ENCODE measurements at regions not wholly inside any gene's neighbourhood (a gene's known extent, or its start where the extent isn't known, plus 50 kb on each side); places are given as distances from the start of the nearest gene placed in this dataset.
"Not testable (repeated sequence)": the region's sequence is repeated elsewhere in the genome, so short reads cannot be mapped to it uniquely, and the experiment has no call there.

GRCh38 chr9:97248252-97248651, 59.2 kb upstream of the CCDC180 start:
- DNase-seq (ENCODE audit: low read depth in 2 of 2): peak in 1 of 2 donors; percentile 2

DNA sequence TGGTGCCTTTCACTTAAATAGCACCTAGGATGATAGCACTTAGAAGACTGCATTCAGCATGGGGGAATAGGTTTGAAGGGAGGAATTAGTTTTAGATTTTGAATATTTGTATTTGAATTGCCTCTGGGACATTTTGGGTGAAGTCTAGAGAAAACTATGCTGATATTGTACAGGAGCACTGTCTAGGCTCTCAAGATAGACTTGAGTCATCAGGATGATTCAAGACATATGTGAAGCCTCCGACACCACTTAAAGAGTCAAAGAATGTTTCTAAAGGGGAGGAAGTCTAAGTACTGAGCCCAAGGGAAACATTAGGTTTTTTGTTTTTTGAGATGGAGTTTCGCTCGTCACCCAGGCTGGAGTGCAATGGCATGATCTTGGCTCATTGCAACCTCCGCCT, 63.9 kb upstream of the CCDC180 start:
- DNase-seq (ENCODE audit: low read depth in 2 of 2): no peak

DNA sequence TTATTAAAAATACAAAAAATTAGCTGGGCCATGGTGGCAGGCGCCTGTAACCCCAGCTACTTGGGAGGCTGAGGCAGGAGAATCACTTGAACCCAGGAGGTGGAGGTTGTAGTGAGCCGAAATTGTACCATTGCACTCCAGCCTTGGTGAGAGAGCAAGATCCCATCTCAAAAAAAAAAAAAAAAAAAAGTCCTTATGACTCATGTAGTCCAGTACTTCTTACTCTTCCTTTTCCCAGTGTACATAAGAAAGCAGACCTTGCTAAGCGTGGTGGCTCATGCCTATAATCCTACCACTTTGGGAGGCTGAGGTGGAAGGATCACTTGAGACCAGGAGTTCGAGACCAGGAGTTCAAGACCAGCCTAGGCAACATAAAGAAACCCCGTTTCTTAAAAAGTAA, 66.0 kb upstream of the CCDC180 start:
- DNase-seq (ENCODE audit: low read depth in 2 of 2): peak in 1 of 2 donors; percentile 5

GRCh38 chr9:97237951-97238889, 69.2 kb upstream of the CCDC180 start:
- DNase-seq (ENCODE audit: low read depth in 2 of 2): peak; percentile 67 to 84

GRCh38 chr9:97237311-97237786, 70.1 kb upstream of the CCDC180 start:
- DNase-seq (ENCODE audit: low read depth in 2 of 2): peak in 1 of 2 donors; percentile 17

DNA sequence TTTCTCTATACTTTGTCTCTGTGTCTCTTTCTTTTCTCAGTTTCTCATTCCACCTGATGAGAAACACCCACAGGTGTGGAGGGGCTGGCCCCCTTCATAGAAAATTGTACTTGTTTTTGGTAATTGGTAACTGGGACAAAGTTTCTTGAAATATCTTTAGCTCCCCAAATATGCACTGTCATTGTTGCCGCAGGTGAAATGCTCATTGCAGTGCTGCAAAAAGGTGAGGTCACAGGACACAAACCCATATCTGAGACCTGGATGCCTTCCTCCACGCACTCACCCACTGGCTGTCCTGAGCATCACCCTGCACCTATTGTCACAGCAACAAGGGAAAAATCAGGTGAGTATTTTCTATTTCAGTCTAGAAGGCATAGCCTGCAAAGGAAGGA, 74.5 kb upstream of the CCDC180 start:
- DNase-seq (ENCODE audit: low read depth in 2 of 2): not testable (repeated sequence)

DNA sequence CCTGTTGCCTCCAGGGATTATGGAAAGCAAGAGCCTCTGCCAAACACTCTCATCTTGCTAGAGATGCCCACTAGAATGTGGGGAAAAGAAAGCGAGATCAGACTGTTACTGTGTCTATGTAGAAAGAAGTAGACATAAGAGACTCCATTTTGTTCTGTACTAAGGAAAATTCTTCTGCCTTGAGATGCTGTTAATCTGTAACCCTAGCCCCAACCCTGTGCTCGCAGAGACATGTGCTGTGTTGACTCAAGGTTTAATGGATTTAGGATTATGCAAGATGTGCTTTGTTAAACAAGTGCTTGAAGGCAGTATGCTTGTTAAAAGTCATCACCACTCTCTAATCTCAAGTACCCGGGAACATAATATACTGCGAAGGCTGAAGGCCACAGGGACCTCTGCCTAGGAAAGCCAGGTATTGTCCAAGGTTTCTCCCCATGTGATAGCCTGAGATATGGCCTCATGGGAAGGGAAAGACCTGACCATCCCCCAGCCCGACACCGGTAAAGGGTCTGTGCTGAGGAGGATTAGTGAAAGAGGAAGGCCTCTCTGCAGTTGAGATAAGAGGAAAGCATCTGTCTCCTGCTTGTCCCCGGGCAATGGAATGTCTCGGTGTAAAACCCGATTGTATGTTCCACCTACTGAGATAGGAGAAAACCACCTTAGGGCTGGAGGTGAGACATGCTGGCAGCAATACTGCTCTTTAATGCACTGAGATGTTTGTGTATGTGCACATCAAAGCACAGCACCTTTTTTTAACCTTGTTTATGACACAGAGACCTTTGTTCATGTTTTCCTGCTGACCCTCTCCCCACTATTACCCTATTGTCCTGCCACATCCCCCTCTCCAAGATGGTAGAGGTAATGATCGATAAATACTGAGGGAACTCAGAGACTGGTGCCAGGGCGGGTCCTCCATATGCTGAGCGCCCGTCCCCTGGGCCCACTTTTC, 75.1 kb upstream of the CCDC180 start:
- DNase-seq (ENCODE audit: low read depth in 2 of 2): not testable (repeated sequence)

DNA sequence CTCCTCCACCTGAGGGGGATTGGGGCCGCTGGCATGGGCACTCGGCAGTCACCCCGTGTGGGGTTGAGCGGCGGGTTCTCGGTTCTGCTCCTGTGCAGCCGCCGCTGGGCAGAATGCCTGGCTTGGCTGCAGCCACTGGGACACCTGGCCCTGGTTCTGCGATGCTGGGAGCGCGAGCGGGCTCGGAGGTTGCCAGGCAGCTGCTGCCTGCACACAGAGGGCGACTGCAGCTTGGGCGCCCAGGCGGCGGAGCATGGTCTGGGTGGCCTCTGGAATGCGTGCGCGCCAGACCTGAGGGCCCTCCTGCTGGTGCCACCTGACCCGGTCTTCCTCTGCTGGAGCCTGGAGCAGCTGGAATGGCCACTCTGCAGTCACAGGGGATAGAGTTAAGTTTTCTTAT, 85.1 kb upstream of the CCDC180 start:
- not testable (repeated sequence) for DNase-seq (ENCODE audit: low read depth in 2 of 2)

- peak; percentile 63 to 79 for DNase-seq (ENCODE audit: low read depth in 2 of 2)
Measured at GRCh38 chr9:97221478-97222355, 85.7 kb upstream of the CCDC180 start.

DNA sequence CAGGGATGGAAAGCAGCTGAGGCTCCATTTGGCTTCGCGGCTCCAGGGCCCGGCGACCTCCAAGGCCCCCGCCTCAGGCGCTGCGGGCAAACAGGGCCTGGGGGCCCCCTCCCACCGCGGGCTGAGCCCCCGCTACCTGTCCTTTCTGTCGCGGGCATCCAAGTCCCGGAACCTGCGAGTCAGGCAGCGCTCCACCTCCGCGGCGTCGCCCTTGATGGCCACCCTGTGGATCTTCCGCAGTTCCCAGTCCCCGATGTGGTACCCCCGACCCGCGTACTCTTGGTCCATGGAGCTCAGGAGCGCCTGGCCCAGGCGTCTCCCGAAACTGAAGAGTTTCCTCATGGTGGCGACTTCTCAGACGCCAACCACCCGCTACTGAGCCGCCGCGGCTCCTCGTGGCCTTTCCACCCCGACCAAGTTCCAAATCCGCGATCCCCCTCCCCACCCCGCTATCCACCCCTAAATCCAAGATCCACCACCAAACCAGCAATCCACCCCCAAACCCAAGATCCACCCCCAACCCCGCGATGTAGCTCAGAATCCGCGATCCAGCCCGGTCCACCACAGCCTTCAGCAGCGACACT, 86.5 kb upstream of the CCDC180 start:
- no peak for DNase-seq (ENCODE audit: low read depth in 2 of 2)

DNA sequence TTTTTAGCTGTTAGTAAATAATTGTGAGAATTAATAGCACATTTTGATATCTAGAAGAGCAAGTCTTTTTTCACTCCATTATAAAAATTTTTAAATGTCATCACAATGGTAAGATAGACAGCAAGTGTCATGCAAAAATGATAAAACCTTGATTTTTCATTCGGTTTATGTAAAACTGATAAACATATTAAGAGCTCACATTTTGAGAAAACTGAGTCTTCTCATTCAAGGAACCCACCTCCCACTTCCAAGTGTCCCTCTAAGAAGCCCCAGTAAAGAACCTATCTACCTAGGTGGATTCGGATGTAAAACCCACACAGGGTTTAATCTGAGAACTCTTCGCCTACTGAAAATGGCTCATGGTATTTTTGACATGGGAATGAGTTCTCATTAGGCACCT, 87.1 kb upstream of the CCDC180 start:
- not testable (repeated sequence) for DNase-seq (ENCODE audit: low read depth in 2 of 2)

DNA sequence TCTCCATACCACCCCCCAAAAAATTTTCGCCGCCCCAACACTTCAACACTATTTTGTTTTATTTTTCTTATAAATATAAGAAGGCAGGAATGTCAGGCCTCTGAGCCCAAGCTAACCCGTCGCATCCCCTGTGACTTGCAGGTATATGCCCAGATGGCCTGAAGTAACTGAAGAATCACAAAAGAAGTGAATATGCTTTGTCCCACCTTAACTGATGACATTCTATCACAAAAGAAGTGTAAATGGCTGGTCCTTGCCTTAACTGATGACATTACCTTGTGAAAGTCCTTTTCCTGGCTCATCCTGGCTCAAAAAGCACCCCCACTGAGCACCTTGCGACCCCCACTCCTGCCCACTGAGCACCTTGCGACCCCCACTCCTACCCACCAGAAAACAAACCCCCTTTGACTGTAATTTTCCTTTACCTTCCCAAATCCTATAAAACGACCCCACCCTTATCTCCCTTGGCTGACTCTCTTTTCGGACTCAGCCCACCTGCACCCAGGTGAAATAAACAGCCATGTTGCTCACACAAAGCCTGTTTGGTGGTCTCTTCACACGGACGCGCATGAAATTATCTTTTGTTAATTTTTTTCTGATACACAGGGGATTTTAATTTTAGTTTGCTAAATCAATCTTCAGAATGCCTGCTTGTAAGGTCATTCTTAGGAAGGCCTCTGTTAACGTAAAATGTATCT, 87.9 kb upstream of the CCDC180 start:
- DNase-seq (ENCODE audit: low read depth in 2 of 2): not testable (repeated sequence)

DNA sequence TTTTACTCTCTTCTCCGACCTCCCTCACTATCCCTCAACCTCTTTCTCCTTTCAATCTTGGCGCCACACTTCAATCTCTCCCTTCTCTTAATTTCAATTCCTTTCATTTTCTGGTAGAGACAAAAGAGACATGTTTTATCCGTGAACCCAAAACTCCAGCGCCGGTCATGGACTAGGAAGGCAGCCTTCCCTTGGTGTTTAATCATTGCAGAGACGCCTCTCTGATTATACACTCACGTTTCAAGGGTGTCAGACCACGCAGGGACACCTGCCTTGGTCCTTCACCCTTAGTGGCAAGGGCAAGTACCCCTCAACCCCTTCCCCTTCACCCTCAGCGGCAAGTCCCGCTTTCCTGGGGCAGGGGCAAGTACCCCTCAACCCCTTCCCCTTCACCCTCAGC, 92.3 kb upstream of the CCDC180 start:
- not testable (repeated sequence) for DNase-seq (ENCODE audit: low read depth in 2 of 2)

GRCh38 chr9:97214556-97214955, 92.9 kb upstream of the CCDC180 start:
- not testable (repeated sequence) for DNase-seq (ENCODE audit: low read depth in 2 of 2)

- DNase-seq (ENCODE audit: low read depth in 2 of 2): not testable (repeated sequence)
Measured at GRCh38 chr9:97199683-97200082, 107.8 kb upstream of the CCDC180 start.

DNA sequence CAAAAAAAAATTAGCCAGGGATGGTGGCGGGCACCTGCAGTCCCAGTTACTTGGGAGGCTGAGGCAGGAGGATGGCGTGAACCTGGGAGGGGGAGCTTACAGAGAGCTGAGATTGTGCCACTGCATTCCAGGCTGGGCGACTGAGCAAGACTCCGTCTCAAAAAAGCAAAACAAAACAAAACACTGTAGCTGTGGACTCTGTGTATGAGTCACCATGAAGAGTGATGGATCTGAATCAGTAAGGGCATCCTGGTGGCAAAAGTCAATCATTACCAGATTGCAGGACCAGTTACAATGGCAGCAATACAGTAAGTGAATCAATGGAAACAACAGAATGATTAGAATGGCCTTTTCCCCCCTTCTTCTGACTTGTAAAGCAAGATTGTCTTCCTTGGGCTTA, 113.7 kb upstream of the CCDC180 start:
- not testable (repeated sequence) for DNase-seq (ENCODE audit: low read depth in 2 of 2)

- no peak for DNase-seq (ENCODE audit: low read depth in 2 of 2)
Measured at GRCh38 chr9:97188545-97188944, 118.9 kb upstream of the CCDC180 start.

- not testable (repeated sequence) for DNase-seq (ENCODE audit: low read depth in 2 of 2)
Measured at GRCh38 chr9:97187706-97188105, 119.8 kb upstream of the CCDC180 start.

- no peak for DNase-seq (ENCODE audit: low read depth in 2 of 2)
Measured at GRCh38 chr9:97186493-97186892, 121.0 kb upstream of the CCDC180 start.

DNA sequence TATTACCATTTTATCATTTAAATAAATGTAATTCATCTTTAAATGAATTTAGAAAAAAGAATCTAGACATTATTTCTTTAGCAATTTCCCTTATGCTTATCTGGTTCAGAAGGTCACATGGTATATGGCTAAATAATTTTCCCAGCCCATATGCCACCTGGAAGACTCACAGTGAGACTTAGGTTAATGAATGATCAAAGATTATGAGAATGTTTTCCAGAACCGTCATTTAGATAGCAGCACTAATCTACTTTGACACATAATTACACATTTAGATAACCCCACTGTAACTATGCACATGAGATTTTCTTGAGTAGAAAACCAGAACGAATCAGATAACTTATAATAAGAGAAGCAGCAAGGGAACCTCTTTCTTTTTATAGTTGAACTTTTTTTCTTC, 124.9 kb upstream of the CCDC180 start:
- not testable (repeated sequence) for DNase-seq (ENCODE audit: low read depth in 2 of 2)
